GM19395 (cell line): ENCODE measurements at regions not wholly inside any gene's neighbourhood (a gene's known extent, or its start where the extent isn't known, plus 50 kb on each side); places are given as distances from the start of the nearest gene placed in this dataset.

Source experiments
- ATAC-seq: cut with Tn5 transposase; IDR thresholded peaks from one replicate; pipeline ENCODE4 v1.9.1; 2021; ENCODE audit warnings: mild to moderate bottlenecking, moderate library complexity; ENCODE audit not compliant: unreplicated experiment

DNA sequence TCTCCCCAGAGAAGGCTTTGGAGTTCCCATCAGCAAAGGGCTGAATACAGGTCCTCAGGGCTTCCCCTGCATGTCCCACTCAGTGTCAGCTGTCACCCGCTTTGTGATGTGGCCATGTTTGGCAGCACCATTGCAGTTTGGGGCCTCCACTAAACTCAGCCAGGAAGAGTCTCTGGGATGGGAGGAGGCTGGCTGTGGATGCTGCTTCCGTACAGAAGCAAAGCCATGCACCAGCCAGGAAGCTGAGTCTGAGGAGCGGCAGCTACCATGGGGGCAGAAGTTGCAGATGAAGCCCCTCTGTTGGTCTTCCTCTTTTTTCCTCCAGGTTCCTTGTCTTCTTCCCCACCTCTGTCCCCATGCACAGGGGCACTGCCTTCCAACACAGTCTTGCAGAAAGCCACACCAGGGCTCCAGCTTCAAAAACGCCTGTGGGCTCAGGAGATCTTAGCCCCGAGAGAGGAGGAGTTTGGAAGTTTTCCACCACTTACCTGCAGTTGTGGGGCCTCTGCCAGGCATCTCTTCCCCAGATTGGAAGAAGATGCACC lies 416.8 kb downstream of the NPHP4 start:
- no peak for ATAC-seq

DNA sequence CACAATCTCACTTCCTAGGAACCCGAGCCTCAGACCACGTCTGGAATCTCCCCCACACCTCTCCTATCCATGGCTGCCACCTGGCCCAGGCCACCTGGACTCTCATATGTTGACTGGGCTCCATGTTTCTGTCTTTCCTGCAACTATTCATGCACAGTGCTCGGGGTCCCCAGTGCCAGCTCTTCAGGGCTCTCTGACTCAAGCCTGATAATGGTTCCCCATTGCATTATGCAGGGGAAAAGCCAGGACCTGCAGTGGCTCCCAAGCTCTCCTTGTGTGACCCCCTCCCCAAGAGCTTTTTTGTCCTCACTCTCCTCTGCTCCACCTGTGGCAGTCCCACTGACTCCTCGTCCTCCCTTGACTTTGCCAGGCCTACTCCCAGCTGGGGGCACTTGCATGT lies 417.6 kb downstream of the NPHP4 start:
- no peak for ATAC-seq

DNA sequence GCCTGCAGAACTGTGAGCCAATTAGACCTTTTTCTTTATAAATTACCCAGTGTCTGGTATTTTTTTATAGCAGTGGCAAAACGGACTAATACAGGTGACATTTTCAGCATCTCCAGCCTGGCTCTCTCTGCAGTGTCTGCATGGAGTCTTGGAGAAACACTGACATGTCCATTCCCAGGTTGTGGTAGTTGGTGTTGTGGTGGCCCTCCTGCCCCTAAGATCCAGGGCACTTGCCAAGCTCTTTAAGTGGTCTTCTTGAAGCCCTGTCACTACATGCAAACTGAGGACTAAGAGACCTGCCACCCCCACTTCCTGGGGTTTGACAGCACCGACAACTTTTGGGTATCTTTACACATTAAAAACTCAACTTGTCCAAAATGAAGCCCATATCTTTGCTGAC lies 419.4 kb downstream of the NPHP4 start:
- ATAC-seq = no peak

DNA sequence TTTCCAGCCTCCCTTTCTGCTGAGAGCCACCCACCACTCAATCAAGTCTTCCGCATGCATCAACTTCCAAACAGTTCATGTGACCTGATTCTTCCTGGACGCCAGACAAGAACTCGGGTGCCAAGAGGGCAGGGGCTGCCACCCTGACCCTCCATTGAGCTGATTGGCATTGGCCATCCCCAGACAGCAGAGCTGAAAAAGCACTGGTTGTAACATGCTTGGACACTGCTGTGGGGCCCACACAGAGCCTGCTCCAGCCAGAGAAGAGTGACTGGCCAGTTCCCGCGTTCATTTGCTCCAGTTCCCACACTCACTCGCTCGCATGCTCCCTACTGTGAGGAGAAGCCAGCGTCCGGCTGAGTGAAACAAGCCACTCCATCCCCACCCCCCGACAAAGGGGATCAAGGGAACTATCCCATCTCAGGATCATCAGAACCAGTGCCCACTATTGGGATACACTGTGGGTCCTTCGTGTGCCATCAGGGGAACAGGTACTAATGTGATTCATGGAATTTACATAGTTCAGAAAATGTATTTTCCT lies 420.3 kb downstream of the NPHP4 start:
- ATAC-seq = no peak

DNA sequence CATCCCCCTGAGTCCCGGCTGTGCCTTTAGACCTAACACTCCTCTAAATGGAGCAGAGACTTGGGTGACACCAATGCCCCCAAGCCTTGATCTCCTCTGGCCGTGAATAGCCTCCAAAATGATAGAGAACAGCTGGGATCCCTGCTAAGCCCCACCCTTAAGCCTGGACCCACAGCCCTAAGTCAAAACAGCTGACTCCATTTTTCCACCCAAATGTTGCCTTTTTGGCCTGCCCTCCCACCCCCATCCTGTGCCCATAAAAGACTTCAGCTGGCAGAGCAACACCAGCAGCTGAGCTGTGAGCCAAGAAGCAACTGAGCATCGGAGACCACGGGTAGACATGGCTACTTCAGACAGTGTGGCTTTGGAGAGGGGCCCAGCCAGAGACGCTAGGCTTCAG lies 420.8 kb downstream of the NPHP4 start:
- no peak for ATAC-seq

DNA sequence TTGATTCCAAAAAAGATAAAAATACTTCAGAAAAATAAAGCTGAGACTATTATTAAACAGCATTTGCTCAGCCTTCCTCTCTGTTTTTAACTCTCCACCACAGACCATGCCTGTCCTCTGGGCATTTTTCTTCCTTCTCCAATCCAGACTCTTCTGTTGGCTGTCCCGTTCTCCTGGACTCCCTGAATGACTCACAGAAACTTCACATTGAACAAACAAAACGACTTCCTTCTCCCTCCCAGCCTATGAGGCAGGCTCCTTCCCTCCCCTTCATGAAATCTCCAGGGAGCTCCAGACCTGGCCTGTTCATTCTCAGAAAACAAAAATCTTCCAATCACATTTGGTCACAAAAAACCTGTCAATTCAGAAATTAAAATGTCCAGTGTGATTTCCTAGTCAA lies 421.3 kb downstream of the NPHP4 start:
- ATAC-seq = no peak

DNA sequence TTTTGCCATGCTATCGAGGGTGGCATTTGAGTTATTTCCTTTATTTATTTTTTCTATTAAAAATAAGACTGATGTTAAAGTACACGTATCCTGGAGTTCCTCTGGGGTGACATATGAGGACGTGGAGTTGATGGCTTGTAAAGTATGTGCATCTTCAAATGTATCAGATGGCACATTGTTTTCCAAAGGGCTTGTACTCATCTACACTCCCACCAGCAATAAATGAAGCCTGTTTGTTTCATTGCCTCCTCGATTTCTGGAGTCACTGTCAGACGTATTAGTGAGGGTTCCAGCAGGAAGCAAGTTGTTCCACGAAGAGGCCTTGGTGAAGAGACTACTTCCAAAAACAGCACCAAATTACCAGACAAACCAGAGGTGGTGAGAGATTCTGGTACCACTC lies 423.9 kb downstream of the NPHP4 start:
- no peak for ATAC-seq

DNA sequence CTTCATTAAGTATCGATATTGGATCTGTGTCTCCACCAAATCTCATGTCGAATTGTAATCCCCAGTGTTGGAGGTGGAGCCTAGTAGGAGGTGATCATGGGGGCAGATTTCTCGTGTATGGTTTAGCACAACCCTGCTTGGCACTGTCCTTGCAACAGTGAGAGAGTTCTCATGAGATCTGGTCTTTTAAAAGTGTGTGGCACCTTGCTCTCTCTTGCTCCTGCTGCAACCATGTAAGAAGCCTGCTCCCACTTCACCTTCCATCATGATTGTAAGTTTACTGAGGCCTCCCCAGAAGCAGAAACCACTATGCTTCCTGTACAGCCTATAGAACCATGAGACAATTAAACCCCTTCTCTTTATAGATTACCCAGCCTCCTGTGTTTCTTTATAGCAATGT lies 424.4 kb downstream of the NPHP4 start:
- ATAC-seq = no peak

DNA sequence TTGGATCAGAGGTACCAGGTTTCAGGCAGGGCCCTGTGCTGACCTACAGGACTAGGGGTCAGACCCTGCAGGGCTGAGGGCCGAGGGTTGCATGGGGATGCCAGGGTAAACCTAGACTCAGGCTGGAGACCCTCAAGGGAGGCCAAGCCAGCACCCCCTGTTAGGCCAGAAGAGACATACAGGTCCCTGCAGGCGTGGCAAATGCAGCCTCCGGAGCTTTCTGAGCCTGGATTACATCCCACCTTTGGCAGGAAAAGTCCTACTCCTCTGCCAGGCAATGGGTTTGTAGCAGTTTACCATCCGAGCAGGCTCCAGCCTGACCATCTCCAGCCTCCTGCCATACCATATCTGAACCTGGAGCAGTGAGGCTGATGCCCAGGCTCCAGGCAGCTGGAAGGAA lies 425.3 kb downstream of the NPHP4 start:
- ATAC-seq = no peak

DNA sequence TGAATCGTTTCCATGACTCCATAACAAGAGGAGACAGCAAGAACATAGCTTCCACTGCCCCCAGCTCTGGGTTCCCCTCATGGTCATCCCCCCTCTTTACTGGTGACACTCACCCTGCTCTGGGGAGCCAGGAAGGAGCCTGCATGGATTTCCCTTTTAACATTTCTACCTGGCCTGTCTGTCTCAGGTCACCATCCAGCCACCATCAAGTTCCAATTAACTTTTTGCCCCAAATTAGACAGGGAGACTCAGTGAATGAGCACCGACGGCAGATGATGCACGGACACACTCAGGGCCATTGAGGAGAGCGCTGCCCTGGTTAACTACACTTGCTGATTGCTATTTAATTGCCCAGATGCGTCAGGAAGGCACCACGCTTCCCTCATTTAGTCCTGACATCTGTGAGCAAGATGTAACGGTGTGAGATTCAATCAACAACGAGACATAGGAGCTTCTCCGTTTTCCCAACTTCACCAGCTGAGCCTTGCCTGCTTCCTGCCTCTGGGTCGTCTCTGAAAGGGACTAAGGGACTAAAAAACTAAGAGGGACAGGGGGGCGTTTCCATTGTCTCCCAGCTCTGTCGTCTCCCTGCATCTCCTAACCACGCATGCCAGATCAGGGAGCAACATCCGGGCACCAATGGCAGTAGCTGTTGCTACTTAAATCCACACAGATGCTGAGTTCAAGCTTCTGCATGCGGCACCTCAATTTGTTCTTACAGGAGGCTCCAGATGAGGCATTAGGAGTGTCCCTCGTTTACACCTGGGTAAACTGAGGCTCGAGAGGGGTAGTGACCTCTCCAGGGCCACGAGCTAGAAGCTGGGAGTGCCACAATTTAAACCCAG lies 426.7 kb downstream of the NPHP4 start:
- ATAC-seq = no peak

DNA sequence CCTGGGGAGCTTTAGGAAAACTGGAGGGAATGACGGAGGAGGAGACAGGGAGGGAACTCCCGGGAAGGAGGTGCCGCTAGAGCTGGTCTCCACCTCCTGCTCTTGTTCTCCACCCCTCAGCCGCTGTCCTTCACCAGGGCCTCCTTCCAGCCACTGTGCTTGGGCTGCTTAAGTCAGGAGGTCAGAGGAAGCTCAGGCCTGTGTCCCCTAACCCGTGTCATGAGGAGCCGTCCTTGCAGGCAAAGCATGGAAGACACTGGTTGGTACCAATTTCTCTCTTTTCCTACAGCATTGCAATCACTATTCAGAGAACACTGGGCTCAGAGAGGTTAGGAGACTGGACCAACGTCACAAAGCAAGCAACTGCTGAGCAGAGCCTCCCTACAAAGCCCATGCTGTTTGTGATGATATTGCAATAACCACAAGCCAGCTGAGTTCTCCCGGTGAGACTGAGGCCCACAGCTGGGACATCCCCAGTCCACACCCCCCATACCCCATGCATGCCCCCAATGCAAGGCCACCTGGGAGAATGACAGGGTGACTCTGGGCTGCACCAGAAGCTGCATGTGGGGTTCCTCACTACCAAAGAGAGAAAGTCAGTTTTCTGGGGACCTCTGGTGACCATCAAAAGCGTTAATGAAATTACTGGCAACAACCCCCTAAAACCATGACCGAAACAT lies 427.5 kb downstream of the NPHP4 start:
- no peak for ATAC-seq

DNA sequence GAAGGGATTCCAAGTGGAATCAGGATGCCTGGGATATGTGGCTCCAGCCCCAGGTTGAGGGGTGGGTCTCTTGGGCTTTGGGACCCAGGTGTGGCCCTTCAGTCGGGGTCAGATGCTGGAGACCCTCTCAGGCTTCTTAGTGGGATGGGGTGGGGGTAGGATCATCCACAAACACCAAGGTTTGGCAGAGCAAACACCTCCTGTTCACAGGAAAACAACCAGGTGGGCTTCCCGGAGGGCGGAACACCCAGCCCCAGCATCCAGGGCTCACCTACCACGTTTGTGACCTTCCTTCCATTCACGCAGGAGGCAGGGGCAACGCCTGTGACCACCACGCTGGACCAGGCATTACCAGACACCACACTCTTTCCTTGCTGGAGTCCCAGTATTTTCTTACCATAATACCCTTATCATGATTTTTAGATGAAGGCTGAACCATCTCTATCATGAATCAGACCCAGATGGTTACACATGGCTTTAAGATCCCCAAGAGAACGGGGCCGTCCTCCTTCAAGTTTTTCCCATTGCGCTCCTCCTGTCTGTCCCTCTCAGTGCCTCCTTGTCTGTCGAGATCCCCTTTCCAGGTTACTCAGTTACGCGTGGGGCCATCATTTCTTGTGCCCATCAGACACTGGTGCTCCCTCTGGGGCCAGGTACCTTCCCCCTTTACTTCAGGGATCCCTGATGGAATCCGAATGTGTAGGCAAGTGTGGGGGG lies 428.2 kb downstream of the NPHP4 start:
- no peak for ATAC-seq

DNA sequence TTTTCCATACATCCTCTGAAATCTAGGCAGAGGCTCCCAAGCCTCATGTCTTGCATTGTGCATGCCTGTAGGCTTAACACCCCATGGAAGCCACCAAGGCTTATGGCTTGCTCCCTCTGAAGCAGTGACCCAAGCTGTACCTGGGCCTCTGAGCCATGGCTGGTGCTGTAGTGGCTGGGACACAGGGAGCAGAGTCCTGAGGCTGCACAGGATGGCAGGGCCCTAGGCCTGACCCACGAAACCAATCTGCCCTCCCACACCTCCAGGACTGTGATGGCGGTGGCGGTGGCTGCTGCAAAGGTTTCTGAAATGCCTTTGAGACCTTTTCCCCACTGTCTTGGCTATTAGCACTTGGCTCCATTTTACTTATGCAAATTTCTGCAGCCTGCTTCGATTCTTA lies 429.5 kb downstream of the NPHP4 start:
- ATAC-seq = no peak

DNA sequence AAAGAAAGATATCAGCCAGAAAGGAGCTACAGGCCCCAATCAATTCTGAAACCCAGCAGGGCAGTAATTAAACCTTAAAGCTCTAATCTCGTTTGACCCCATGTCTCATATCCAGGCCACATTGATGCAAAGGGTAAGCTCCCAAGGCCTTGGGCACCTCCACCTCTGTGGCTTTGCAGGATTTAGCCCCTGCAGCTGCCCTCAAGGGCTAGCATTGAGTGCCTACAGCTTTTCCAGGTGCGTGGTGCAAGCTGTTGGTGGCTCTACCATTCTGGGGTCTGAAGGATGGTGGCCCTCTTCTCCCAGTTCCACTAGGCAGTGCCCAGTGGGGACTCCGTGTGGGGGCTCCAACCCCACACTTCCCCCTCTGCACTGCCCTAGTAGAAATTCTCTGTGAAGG lies 429.9 kb downstream of the NPHP4 start:
- ATAC-seq = no peak

DNA sequence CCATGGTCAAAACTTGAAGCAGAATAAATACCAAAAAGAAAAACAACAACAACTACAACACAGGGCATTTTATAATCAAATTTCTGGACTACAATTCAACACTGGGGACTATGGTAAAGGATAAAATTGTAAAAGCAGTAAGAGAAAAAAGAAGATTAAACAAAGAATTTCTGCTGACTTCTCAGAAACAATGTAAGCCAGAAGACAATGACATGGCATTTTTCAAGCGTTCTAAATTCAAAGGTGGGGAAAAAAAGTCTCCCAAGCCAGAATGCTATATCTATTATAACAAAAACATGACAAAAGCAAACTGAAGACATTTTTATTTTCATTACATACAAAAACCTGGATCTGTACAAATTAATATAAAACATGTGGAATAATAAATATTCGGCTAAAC lies 433.1 kb downstream of the NPHP4 start:
- no peak for ATAC-seq

DNA sequence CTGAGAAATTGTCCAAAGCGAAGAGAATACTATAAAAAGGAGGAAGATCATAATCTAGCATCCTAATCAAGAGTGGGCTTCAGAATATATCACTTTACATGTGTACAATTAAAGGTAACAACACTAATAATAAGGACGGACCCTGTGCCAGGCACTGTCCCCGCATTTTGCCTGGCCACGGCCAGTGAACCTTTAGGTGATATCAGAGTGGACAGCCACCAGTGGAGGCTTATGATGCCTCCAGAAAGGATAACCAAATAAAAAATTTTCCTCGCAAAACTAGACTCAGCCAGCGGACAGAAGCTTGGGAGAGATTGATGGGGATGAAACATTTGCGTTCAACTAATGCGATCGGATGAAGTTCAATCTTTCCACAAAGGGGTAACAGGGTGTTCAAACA lies 436.4 kb downstream of the NPHP4 start:
- no peak for ATAC-seq

DNA sequence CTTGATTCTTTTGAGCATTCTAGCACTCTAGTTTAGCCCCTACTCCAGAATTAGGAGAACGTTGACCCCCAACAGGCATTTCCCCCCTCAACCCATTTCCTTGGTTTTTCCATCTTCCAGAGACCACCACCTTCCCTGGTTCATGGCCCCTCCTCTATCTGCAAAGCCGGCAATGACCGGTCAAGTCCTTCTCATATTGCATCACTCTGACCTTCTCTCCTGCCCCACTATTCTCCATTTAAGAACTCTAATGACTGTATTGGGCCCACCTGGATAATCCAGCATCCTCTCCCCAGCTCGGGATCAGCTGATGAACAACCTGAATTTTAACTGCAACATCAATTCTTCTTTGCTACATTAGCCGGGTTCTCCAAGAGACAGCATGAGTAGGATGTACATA lies 437.4 kb downstream of the NPHP4 start:
- no peak for ATAC-seq

DNA sequence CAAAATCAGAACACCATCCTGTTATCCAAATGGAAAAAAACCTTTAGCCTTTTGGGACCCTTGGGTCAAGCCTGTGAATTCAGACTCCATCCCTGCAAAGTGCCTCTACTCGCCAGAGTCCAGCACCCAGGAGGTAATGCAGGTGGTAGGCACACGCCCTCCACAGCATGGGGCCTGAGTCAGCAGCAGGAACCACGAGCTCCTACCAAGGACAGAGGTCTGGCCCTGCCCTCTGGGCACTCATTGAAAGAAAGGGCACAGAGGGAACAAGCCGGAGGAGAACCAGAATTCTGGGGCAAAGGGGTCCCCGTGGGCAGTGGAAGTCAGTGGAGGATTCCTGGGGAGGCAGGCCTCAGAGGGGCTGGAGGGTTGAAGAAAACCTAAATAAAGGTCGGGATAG lies 438.1 kb downstream of the NPHP4 start:
- no peak for ATAC-seq

DNA sequence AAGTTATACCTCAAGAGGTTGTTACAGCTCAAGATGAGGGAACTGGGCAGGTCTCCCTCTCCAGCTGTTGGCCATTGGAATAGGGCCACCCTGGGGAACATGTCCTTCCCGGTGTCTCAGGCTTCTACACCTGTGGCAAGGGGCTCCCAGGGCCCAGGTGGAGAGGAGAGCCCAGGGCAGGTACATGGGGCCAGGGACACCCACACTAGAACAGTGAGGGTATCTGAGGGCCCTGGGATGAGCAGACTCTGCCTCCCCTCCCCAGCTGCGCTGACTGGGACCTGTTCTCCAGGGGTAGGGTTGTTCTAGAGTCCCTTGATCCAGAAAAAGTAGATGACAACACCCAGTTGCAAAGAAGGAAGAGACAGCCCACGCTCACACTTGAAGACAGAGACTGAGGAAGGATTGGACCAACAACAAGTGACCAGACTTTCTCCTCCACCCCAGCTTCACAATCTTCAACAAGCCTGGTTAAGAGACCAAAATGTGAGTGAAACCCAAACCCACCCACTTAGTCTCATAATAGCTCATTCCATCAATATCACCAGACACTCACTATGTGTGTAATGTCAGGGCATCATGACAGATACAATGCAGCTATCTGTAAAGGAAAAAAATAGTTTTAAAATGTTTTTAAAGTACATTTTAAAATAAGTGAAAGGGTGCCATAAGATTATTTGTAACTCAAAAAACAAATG lies 439.3 kb downstream of the NPHP4 start:
- ATAC-seq = no peak

DNA sequence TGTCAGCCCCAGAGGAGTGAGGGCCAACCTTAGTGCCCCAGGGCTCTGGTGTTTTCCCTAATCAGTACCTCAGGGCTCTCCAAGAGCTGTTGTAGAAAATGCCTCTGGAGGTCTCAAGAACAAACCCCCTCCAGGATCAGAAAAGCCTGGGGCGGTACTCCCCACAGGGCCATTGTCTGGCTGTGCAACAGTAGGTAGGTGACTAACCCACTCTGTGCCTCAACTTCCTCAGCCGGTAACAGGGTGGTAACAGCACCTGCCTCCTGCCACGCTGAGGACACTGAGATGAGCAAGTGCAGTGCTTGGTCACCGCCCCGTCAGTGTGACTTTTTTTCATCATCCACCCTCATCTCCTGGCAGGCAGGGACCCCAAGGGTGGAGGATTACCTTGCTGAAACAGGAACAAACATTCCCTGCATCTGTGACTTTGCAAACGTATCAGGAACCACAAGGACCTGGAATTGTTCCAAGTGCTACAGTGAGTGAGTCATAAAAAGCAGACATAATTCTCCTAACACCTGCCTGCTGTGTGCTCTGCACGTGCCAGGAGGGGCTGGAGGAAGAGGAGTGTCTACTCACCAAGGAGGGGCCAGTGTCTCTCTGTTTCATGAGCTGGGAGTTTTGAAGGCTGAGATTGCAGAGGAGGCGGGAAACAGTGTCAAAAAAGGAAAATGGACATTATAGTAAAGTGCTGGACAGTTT lies 440.8 kb downstream of the NPHP4 start:
- ATAC-seq = no peak
